ENCODE measurements at regions not wholly inside any gene's neighbourhood (a gene's known extent, or its start where the extent isn't known, plus 50 kb on each side); places are given as distances from the start of the nearest gene placed in this dataset.

GRCh38 chr12:91885851-91886731 is 259.6 kb downstream of the BTG1 start:
- H3K27ac ChIP-seq (ENCODE audit: low read depth, low read length), result no peak overlapping the region
- H3K36me3 ChIP-seq (ENCODE audit: low read length), result no peaks in the 10 kb centered on the region
- no peaks in the 10 kb centered on the region for H3K9me2 ChIP-seq (replicated peaks; ENCODE audit: insufficient read depth, low read length)
- H3K79me2 ChIP-seq (ENCODE audit: insufficient read depth, low read length), result no peaks in the 10 kb centered on the region
- no peaks in the 10 kb centered on the region for H4K20me1 ChIP-seq (ENCODE audit: low read depth, low read length)
- no peak overlapping the region for H3K4me3 ChIP-seq (ENCODE audit: insufficient read depth, low read length, poor library complexity, severe bottlenecking)
- H2AFZ ChIP-seq (ENCODE audit: low read depth, low read length, severe bottlenecking), result no peak overlapping the region
- H3K9me3 ChIP-seq (ENCODE audit: insufficient read depth, low read length), result no peaks in the 10 kb centered on the region
- no peak overlapping the region for H3K4me2 ChIP-seq (ENCODE audit: low read depth, low read length, poor library complexity, severe bottlenecking)
- H3K27me3 ChIP-seq (ENCODE audit: low read length), result no peaks in the 10 kb centered on the region
- H3K9ac ChIP-seq (ENCODE audit: low read length), result no peak overlapping the region
- H3F3A ChIP-seq (ENCODE audit: insufficient read depth), result no peaks in the 10 kb centered on the region
- no peak for TF ChIP-seq EZH2phosphoT487 (conservative IDR thresholded peaks at IDR 0.05; ENCODE audit: low read length)
- TF ChIP-seq CTCF (IDR thresholded peaks at IDR 0.05; ENCODE audit: insufficient read depth, low read length, poor library complexity, severe bottlenecking), result no peak

- Histone ChIP-seq H3K4me2 (ENCODE audit: low read depth, low read length, poor library complexity, severe bottlenecking) (no peak overlapping the region), H4K20me1 (ENCODE audit: low read depth, low read length) (no peaks in the 10 kb centered on the region), H3K9ac (ENCODE audit: low read length) (no peak overlapping the region), H3K27ac (ENCODE audit: low read depth, low read length) (no peak overlapping the region), H3K9me2 (replicated peaks; ENCODE audit: insufficient read depth, low read length) (no peaks in the 10 kb centered on the region), H3K9me3 (ENCODE audit: insufficient read depth, low read length) (no peaks in the 10 kb centered on the region), H3K79me2 (ENCODE audit: insufficient read depth, low read length) (no peaks in the 10 kb centered on the region), H3K36me3 (ENCODE audit: low read length) (no peaks in the 10 kb centered on the region), H3K27me3 (ENCODE audit: low read length) (no peaks in the 10 kb centered on the region), H3K4me3 (ENCODE audit: insufficient read depth, low read length, poor library complexity, severe bottlenecking) (no peak overlapping the region), H3F3A (ENCODE audit: insufficient read depth) (no peaks in the 10 kb centered on the region), H2AFZ (ENCODE audit: low read depth, low read length, severe bottlenecking) (no peak overlapping the region)
- TF ChIP-seq CTCF (IDR thresholded peaks at IDR 0.05; ENCODE audit: insufficient read depth, low read length, poor library complexity, severe bottlenecking) (no peak), EZH2phosphoT487 (conservative IDR thresholded peaks at IDR 0.05; ENCODE audit: low read length) (no peak)
These were observed 261.4 kb downstream of the BTG1 start for GRCh38 chr12:91884230-91884629.

GRCh38 chr12:91883811-91884210 is 261.8 kb downstream of the BTG1 start:
- no peak for TF ChIP-seq EZH2phosphoT487 (conservative IDR thresholded peaks at IDR 0.05; ENCODE audit: low read length)
- Histone ChIP-seq H2AFZ (ENCODE audit: low read depth, low read length, severe bottlenecking) (no peak overlapping the region), H3K4me2 (ENCODE audit: low read depth, low read length, poor library complexity, severe bottlenecking) (no peak overlapping the region), H3K27me3 (ENCODE audit: low read length) (no peaks in the 10 kb centered on the region), H3K9me3 (ENCODE audit: insufficient read depth, low read length) (no peaks in the 10 kb centered on the region), H3K9ac (ENCODE audit: low read length) (no peak overlapping the region), H3K9me2 (replicated peaks; ENCODE audit: insufficient read depth, low read length) (no peaks in the 10 kb centered on the region), H3K27ac (ENCODE audit: low read depth, low read length) (no peak overlapping the region), H3F3A (ENCODE audit: insufficient read depth) (no peaks in the 10 kb centered on the region), H3K36me3 (ENCODE audit: low read length) (no peaks in the 10 kb centered on the region), H3K4me3 (ENCODE audit: insufficient read depth, low read length, poor library complexity, severe bottlenecking) (no peak overlapping the region), H4K20me1 (ENCODE audit: low read depth, low read length) (no peaks in the 10 kb centered on the region), H3K79me2 (ENCODE audit: insufficient read depth, low read length) (no peaks in the 10 kb centered on the region)

- Histone ChIP-seq H3K27me3 (ENCODE audit: low read length) (no peaks in the 10 kb centered on the region), H3K36me3 (ENCODE audit: low read length) (no peaks in the 10 kb centered on the region), H3K9me3 (ENCODE audit: insufficient read depth, low read length) (no peaks in the 10 kb centered on the region), H3F3A (ENCODE audit: insufficient read depth) (no peaks in the 10 kb centered on the region), H3K4me2 (ENCODE audit: low read depth, low read length, poor library complexity, severe bottlenecking) (no peak overlapping the region), H3K9ac (ENCODE audit: low read length) (no peak overlapping the region), H2AFZ (ENCODE audit: low read depth, low read length, severe bottlenecking) (no peak overlapping the region), H3K4me3 (ENCODE audit: insufficient read depth, low read length, poor library complexity, severe bottlenecking) (no peak overlapping the region), H3K27ac (ENCODE audit: low read depth, low read length) (no peak overlapping the region), H3K79me2 (ENCODE audit: insufficient read depth, low read length) (no peaks in the 10 kb centered on the region), H4K20me1 (ENCODE audit: low read depth, low read length) (no peaks in the 10 kb centered on the region), H3K9me2 (replicated peaks; ENCODE audit: insufficient read depth, low read length) (no peaks in the 10 kb centered on the region)
- TF ChIP-seq CTCF (IDR thresholded peaks at IDR 0.05; ENCODE audit: insufficient read depth, low read length, poor library complexity, severe bottlenecking) (no peak), EZH2phosphoT487 (conservative IDR thresholded peaks at IDR 0.05; ENCODE audit: low read length) (no peak)
These were observed 262.7 kb downstream of the BTG1 start for GRCh38 chr12:91882910-91883309.

Measured in SU-DHL-6 (cell line).